Karpas-422 (cell line): ENCODE measurements at regions not wholly inside any gene's neighbourhood (a gene's known extent, or its start where the extent isn't known, plus 50 kb on each side); places are given as distances from the start of the nearest gene placed in this dataset.

Experiments
- DNase-seq: peaks from one replicate; pipeline ENCODE4 v3.0.0-alpha.2; 2015
- H2AFZ ChIP-seq: fragments of 200-600 bp; sonication (generic); 2 replicates; pipeline ENCODE4 v1.6.1; 2014; ENCODE audit warnings: antibody characterized with exemption, low read length, mixed read lengths
- H3K27ac ChIP-seq: fragments of 200-600 bp; sonication (generic); 2 replicates; pipeline ENCODE4 v1.5.1; 2014; ENCODE audit warnings: mild to moderate bottlenecking, low read length, moderate library complexity
- H3K27me3 ChIP-seq: fragments of 200-600 bp; sonication (generic); 2 replicates; pipeline ENCODE4 v1.6.1; 2014; ENCODE audit warnings: low read length, mixed read lengths
- H3K36me3 ChIP-seq: fragments of 200-600 bp; sonication (generic); 2 replicates; pipeline ENCODE4 v1.6.1; 2014; ENCODE audit warnings: low read length, mixed read lengths; ENCODE audit not compliant: insufficient read depth
- H3K4me1 ChIP-seq: fragments of 200-600 bp; sonication (generic); 2 replicates; pipeline ENCODE4 v1.6.1; 2014; ENCODE audit warnings: mild to moderate bottlenecking, low read length, mixed read lengths
- H3K4me2 ChIP-seq: fragments of 200-600 bp; sonication (generic); 2 replicates; pipeline ENCODE4 v1.6.1; 2014; ENCODE audit warnings: low read length, low read depth, mild to moderate bottlenecking; ENCODE audit not compliant: poor library complexity, severe bottlenecking
- H3K4me3 ChIP-seq: fragments of 200-600 bp; sonication (generic); 2 replicates; pipeline ENCODE4 v1.5.1; 2014; ENCODE audit warnings: mild to moderate bottlenecking, antibody characterized with exemption, low read length, mixed read lengths
- H3K79me2 ChIP-seq: fragments of 200-600 bp; sonication (generic); 2 replicates; pipeline ENCODE4 v1.6.1; 2014; ENCODE audit warnings: mild to moderate bottlenecking, low read length, mixed read lengths
- H3K9ac ChIP-seq: fragments of 200-600 bp; sonication (generic); 2 replicates; pipeline ENCODE4 v1.6.0; 2014; ENCODE audit warnings: low read length
- H3K9me2 ChIP-seq: fragments of 200-600 bp; sonication (generic), shearing (Covaris generic); replicated peaks from 2 replicates; pipeline ENCODE4 v1.6.0; 2014; ENCODE audit warnings: mild to moderate bottlenecking, low read length, moderate library complexity; ENCODE audit not compliant: insufficient read depth
- H3K9me3 ChIP-seq: fragments of 300-700, 200-600 bp; sonication (generic); 2 replicates; pipeline ENCODE4 v1.6.1; 2014; ENCODE audit warnings: low read length, mixed read lengths
- H4K20me1 ChIP-seq: fragments of 200-600 bp; sonication (generic); 2 replicates; pipeline ENCODE4 v1.6.1; 2014; ENCODE audit warnings: mild to moderate bottlenecking, antibody characterized with exemption, low read length, low read depth; ENCODE audit not compliant: insufficient read depth

DNA sequence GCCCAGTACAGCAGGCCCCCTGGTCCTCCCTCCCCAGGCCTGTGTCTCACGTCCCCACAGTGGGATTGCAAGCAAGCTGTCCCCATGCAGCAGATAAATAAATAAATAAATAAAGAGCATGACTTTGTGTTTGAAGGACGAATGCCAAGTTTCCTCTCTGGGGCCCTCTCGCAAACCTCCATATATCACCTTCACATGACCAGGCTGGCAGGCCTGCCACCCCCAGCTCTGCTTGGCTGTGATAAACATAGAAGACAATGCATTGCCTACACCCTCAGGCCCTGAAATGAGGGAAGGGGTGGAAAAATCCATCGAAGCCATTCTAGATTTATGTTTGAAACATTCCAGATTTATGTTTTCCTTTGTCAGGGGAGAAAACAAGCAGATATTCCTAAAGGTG is 107.3 kb downstream of the CCT6B start:
- Histone ChIP-seq H3K4me2 (no peak overlapping the region), H4K20me1 (no peaks in the 10 kb centered on the region), H3K4me1 (no peaks in the 10 kb centered on the region), H3K4me3 (no peak overlapping the region), H3K9me2 (no peaks in the 10 kb centered on the region), H2AFZ (no peak overlapping the region), H3K27ac (no peak overlapping the region), H3K27me3 (no peaks in the 10 kb centered on the region), H3K36me3 (no peaks in the 10 kb centered on the region), H3K9me3 (no peaks in the 10 kb centered on the region), H3K9ac (no peak overlapping the region), H3K79me2 (no peaks in the 10 kb centered on the region)
- no peak for DNase-seq

DNA sequence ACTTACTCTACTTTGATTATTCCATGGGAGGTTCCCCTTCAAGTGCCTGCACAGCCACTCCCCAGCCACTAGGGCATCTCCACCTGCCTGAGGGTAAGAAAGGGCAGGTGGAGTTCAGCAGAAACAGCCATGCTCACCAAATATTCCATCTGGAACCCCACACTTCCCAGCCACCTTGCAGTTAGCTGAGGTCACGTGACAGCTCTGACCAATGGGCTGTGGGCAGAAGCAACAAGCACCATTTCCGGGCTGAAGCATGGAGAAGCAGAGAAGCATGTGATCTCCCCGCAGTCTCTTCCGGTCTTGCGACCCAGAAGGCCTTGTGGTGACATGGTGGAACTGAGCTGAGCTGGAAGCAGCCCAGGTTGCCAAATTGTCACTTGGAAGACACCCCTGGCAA is 108.6 kb downstream of the CCT6B start:
- Histone ChIP-seq H2AFZ (no peak overlapping the region), H4K20me1 (no peaks in the 10 kb centered on the region), H3K9me2 (no peaks in the 10 kb centered on the region), H3K4me1 (no peaks in the 10 kb centered on the region), H3K9me3 (no peaks in the 10 kb centered on the region), H3K9ac (no peak overlapping the region), H3K4me2 (no peak overlapping the region), H3K79me2 (no peaks in the 10 kb centered on the region), H3K36me3 (no peaks in the 10 kb centered on the region), H3K4me3 (no peak overlapping the region), H3K27ac (no peak overlapping the region), H3K27me3 (no peaks in the 10 kb centered on the region)
- no peak for DNase-seq

DNA sequence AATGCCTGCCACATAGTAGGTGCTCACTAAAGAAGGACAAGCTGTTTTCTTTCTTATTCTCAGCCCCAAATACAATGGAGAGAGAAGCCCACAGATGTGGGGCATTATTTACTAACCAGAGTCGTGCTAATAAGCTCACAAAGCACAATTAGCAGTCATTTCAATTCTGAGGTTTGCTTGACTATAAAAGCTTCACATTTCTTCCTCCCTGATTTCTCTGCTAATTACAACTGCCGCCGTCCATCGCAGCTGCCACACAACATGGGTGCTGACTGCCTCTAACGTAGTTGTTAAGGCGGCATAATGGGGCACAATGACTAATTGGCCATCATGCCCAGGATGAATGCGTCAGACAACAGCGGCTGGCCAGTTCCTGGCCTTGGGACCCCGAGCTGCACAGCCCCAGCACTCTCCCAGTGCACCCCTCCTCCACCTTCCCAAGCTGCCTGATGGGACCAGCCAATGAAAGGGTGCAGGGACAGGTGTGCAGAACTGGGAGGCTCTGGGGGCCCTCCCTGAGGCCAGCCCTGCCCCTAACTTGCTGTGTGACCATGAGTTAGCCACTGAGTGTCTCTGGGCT is 109.2 kb downstream of the CCT6B start:
- Histone ChIP-seq H3K79me2 (no peaks in the 10 kb centered on the region), H3K9ac (no peak overlapping the region), H2AFZ (no peak overlapping the region), H4K20me1 (no peaks in the 10 kb centered on the region), H3K27ac (no peak overlapping the region), H3K27me3 (no peaks in the 10 kb centered on the region), H3K36me3 (no peaks in the 10 kb centered on the region), H3K9me3 (no peaks in the 10 kb centered on the region), H3K4me1 (no peaks in the 10 kb centered on the region), H3K4me2 (no peak overlapping the region), H3K9me2 (no peaks in the 10 kb centered on the region), H3K4me3 (no peak overlapping the region)
- no peak for DNase-seq

DNA sequence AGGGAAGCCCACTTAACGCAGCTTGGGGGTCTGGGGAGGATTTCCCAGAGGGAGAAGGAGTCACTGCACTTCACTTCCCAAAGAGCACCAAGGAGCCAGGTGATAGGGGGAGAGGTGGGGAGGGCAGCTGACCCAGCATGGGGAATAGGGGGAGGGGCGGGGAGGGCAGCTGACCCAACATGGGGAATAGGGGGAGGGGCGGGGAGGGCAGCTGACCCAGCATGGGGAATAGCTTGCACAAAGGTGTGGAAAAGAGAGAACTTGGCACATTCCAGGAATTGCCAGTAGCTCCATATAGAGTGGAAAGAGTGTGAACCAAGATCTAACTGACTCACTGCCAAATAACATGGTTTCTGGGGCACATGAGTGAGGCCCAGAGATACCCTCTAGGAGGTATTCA is 110.3 kb downstream of the CCT6B start:
- H3K27ac ChIP-seq, result no peak overlapping the region
- no peak overlapping the region for H3K4me2 ChIP-seq
- no peaks in the 10 kb centered on the region for H3K9me2 ChIP-seq
- no peaks in the 10 kb centered on the region for H3K9me3 ChIP-seq
- DNase-seq, result no peak
- no peaks in the 10 kb centered on the region for H3K79me2 ChIP-seq
- H3K4me1 ChIP-seq, result no peaks in the 10 kb centered on the region
- H3K4me3 ChIP-seq, result no peak overlapping the region
- H2AFZ ChIP-seq, result no peak overlapping the region
- no peaks in the 10 kb centered on the region for H4K20me1 ChIP-seq
- no peaks in the 10 kb centered on the region for H3K36me3 ChIP-seq
- no peak overlapping the region for H3K9ac ChIP-seq
- no peaks in the 10 kb centered on the region for H3K27me3 ChIP-seq

DNA sequence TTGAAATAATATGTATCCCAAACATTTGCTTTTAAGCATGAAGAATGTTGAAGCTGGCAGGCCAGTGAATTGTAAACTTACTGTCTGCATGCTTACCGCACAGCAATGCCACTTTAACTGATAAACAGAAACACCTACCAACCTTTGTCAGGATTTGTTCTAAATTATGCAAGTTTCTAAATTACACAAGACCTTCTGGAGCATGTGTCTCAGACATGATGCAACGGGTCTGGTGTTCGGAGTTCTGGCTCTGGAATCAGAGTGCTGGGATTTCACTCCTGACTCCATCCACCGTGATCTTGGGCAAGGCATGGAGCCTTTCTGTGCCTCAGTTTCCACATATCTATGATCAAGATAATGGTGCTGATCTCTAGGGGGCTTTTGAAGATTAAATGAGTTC is 111.2 kb downstream of the CCT6B start:
- no peak overlapping the region for H3K4me3 ChIP-seq
- no peak overlapping the region for H3K4me2 ChIP-seq
- DNase-seq, result no peak
- H3K9ac ChIP-seq, result no peak overlapping the region
- no peaks in the 10 kb centered on the region for H3K9me3 ChIP-seq
- H3K79me2 ChIP-seq, result no peaks in the 10 kb centered on the region
- H3K9me2 ChIP-seq, result no peaks in the 10 kb centered on the region
- no peaks in the 10 kb centered on the region for H3K27me3 ChIP-seq
- peaks cover 4% of the 10 kb centered on the region for H3K4me1 ChIP-seq
- H4K20me1 ChIP-seq, result no peaks in the 10 kb centered on the region
- H3K27ac ChIP-seq, result no peak overlapping the region
- no peak overlapping the region for H2AFZ ChIP-seq
- H3K36me3 ChIP-seq, result no peaks in the 10 kb centered on the region

DNA sequence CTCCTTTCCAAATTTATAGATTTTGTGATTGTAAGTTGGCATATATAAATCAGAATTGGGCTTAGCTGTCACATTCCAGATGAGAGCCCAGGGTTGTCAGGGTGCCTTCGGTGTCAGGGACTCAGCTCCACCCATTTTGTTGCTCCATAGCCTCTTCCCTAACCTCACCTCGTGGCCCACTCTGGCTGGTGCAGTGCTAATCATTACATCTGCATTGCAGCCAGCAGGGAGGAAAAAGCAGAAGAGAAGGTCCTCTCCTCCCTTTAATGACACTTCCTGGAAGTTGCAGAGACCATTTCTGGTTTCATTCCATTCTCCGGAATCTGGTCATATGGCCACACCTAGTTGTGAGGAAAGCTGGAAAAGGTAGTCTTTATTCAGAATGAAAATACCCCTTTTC is 113.3 kb downstream of the CCT6B start:
- H3K4me1 ChIP-seq, result peaks cover 16% of the 10 kb centered on the region
- no peaks in the 10 kb centered on the region for H3K27me3 ChIP-seq
- H3K4me2 ChIP-seq, result no peak overlapping the region
- H4K20me1 ChIP-seq, result no peaks in the 10 kb centered on the region
- DNase-seq, result no peak
- no peaks in the 10 kb centered on the region for H3K9me3 ChIP-seq
- no peak overlapping the region for H3K4me3 ChIP-seq
- H2AFZ ChIP-seq, result no peak overlapping the region
- H3K27ac ChIP-seq, result no peak overlapping the region
- H3K9me2 ChIP-seq, result no peaks in the 10 kb centered on the region
- H3K9ac ChIP-seq, result no peak overlapping the region
- no peaks in the 10 kb centered on the region for H3K79me2 ChIP-seq
- H3K36me3 ChIP-seq, result no peaks in the 10 kb centered on the region

DNA sequence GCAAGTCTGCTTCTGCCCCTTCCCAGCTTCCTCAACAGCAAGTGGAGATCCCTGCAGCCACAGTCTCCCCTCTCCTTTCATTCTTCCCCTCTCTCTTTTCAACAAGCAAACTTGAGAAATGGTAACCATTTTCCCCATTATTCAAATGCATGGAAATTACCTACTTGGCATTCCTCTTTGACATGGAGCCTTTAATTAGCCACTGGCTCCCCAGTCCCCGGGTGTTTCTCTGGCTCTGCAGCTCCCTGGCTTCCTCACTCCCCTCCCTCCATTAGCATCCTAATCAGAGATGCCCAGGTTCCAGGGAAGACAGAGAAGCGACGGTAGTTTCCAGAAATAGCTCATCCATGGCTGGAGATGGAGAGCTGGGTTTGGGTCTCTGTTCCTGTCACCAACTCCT is 116.0 kb downstream of the CCT6B start:
- no peak overlapping the region for H2AFZ ChIP-seq
- no peaks in the 10 kb centered on the region for H3K9me2 ChIP-seq
- no peaks in the 10 kb centered on the region for H4K20me1 ChIP-seq
- H3K9me3 ChIP-seq, result no peaks in the 10 kb centered on the region
- no peaks in the 10 kb centered on the region for H3K36me3 ChIP-seq
- H3K27ac ChIP-seq, result no peak overlapping the region
- H3K4me1 ChIP-seq, result peaks cover 34% of the 10 kb centered on the region
- no peak for DNase-seq
- no peak overlapping the region for H3K4me2 ChIP-seq
- H3K9ac ChIP-seq, result no peak overlapping the region
- H3K79me2 ChIP-seq, result no peaks in the 10 kb centered on the region
- no peaks in the 10 kb centered on the region for H3K27me3 ChIP-seq
- H3K4me3 ChIP-seq, result no peak overlapping the region

DNA sequence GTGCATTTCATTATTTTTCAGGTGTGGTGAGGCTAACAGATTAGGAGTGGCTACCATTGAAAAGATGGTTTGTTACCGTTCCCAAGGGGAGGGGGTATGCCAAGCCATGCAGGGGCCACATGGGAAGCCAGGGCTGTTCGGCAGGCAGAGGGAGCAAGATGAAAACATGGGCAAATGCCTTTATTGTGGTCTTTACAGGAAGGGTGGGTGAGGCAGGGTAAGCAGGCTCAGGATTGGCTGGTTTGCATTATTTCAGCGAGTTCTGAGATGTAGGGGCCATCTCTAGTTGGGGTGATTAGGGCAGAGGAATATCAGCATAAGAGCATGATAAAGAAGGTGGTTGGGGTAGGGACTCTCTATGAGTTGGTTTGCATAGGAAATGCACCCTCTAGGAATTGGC is 117.6 kb downstream of the CCT6B start:
- no peak for DNase-seq
- H3K79me2 ChIP-seq, result no peaks in the 10 kb centered on the region
- H3K4me3 ChIP-seq, result no peak overlapping the region
- no peaks in the 10 kb centered on the region for H3K36me3 ChIP-seq
- no peaks in the 10 kb centered on the region for H4K20me1 ChIP-seq
- no peak overlapping the region for H3K4me2 ChIP-seq
- H2AFZ ChIP-seq, result no peak overlapping the region
- H3K9me2 ChIP-seq, result no peaks in the 10 kb centered on the region
- no peak overlapping the region for H3K27ac ChIP-seq
- H3K4me1 ChIP-seq, result peaks cover 50% of the 10 kb centered on the region
- no peaks in the 10 kb centered on the region for H3K27me3 ChIP-seq
- H3K9me3 ChIP-seq, result no peaks in the 10 kb centered on the region
- no peak overlapping the region for H3K9ac ChIP-seq

DNA sequence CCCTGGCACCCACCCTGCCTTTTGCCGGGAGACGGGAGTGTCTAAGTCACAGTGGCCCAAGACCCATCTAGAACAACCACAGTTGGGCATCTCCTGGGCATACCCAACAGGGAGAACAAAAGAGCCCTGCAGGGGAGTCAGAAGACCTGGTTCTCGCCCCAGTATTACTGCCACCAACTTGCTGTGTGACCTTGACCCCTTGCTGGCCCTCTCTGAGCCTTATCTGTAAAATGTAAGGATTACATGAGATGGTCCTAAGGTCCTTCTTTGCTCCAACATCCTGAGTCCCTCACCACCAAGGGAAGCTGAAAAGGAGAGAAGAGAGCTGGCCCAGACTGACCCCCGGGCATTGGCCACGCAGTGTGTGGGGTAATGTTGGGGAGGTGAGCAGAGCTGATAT is 119.0 kb downstream of the CCT6B start:
- Histone ChIP-seq H3K4me3 (no peak overlapping the region), H4K20me1 (0 out of 2 replicates have a peak, but pooled peaks cover under 1% of the 10 kb centered on the region), H3K27me3 (no peaks in the 10 kb centered on the region), H3K27ac (no peak overlapping the region), H3K9me3 (no peaks in the 10 kb centered on the region), H3K4me1 (peaks cover 60% of the 10 kb centered on the region), H3K9me2 (no peaks in the 10 kb centered on the region), H3K9ac (no peak overlapping the region), H3K36me3 (no peaks in the 10 kb centered on the region), H3K79me2 (no peaks in the 10 kb centered on the region), H3K4me2 (no peak overlapping the region), H2AFZ (no peak overlapping the region)
- DNase-seq, result no peak
